GM19463 (cell line): ENCODE measurements at regions not wholly inside any gene's neighbourhood (a gene's known extent, or its start where the extent isn't known, plus 50 kb on each side); places are given as distances from the start of the nearest gene placed in this dataset.
"Not testable (repeated sequence)": the region's sequence is repeated elsewhere in the genome, so short reads cannot be mapped to it uniquely, and the experiment has no call there.

ENCODE experiments used
- ATAC-seq: cut with Tn5 transposase; IDR thresholded peaks from one replicate; pipeline ENCODE4 v1.9.1; 2021; ENCODE audit warnings: mild to moderate bottlenecking, moderate library complexity; ENCODE audit not compliant: unreplicated experiment

DNA sequence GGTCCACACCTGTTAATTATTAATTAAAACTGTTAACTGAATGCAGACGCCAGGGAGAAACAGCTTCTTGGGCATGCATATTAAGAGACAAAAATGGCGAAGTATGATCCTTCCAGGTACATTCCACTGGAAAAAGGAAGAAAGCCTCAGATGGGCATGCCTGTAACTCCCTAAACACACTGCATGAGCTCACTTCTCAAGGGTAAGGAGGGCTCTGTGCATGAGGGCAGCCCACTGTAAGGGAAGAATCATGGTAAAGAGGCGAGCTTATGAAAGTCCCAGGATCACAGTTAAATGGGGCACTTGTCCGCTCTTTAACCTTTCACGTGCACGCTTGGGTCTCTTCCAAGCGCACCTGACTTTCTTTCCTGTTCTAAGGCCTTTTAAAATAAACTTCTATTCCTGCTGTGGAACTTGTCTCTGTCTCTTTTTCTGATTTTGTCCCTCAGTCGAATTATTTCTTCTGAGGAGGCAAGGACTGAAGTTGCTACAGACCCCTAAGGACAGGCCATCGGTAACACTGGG lies 321.7 kb downstream of the PPP1R2C start:
- ATAC-seq, result no peak

DNA sequence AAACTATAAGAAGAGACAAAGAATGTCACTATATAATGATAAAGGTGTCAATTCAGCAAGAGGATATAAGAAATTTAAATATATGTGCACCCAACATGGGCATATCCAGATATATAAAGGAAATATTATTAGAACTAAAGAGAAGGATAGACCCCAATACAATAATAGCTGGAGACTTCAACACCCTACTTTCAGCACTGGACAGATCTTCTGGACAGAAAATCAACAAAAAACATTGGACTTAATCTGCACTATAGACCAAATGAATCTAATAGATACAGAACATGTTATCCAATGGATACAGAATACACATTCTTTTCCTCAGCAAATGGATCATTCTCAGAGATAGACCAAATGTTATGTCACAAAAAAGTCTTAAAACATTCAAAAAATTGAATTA lies 327.7 kb downstream of the PPP1R2C start:
- no peak for ATAC-seq

DNA sequence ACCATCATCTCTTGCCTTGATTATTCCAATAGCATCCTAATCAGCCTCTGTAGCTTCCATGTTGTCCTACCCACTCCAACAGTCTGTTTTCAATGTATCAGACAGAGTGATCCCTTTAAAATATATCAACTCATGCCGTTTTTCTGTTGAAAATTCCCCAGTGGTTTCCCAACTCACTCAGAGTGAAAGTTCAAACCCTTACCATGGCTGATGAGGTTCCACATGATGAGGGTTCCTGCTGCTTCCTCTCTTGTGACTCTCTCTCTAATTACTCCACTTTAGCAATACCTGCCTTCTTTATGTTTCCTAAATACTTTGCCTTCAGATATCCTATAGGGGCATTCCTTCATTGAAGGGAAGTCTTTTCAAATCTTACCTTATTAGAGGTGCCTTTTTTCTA lies 334.7 kb downstream of the PPP1R2C start:
- no peak for ATAC-seq

DNA sequence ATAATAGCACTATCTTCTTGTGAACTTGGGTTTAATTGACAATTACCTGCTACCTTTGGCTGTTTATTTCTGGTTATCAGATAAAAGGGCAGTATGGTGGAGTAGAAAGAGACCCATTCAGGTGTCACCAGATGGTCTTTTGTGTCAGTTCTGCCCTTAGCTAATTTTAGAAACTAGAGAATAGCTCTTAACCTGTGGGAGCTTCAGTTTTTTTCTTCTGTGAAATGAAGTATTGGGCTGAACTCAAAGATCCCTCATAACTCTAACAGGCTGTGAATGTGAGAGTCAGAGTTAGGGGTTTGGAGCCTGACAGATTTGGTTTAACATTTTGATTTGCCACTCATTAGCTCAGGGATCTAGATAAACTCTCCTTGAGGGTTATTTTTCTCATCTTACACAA lies 335.2 kb downstream of the PPP1R2C start:
- peak; percentile 49 for ATAC-seq

DNA sequence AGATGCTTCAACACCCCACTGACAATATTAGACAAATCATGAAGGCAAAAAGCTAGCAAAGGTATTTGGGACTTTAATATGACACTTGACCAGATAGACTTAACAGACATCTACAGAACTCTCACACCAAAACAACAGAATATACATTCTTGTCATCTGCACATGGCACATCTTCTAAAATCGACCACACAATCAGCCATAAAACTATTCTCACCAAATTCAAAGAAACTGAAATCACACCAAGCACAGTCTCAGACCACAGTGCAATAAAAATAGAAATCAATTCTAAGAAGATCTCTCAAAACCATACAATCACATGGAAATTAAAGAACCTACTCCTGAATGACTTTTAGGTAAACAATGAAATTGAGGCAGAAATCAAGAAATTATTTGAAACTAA lies 340.8 kb downstream of the PPP1R2C start:
- no peak for ATAC-seq

DNA sequence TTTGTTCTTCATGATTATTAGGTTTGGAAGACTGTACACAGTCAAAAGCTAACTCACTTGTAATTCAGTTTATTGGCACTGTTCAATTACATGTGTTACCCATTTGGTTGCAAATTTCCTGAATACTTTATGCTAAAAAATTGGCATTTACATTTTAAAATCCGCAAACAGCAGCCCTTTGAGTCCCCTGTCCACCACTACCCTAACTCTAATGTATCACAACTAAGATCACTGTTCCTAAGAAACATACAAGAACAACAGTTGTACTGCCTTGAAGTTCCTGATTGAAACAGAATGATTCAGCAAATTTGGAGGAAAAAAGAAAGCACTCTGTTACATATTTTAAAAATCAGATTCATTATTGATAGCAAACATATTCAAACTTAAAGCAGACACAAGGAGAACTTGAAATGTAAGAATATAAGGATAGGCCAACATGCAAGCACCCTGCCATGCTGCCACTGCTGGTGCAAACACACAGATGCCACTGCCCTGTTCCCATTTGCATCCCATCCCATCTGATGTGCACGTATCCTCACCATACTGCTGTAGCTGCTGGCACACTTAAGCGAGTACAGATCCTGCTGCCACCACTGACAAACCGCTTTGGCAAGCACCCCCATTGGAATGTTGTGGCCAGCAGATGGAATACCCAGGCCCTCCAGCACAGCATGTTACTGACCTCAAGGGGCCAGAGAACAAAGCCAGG lies 343.4 kb downstream of the PPP1R2C start:
- ATAC-seq, result no peak

DNA sequence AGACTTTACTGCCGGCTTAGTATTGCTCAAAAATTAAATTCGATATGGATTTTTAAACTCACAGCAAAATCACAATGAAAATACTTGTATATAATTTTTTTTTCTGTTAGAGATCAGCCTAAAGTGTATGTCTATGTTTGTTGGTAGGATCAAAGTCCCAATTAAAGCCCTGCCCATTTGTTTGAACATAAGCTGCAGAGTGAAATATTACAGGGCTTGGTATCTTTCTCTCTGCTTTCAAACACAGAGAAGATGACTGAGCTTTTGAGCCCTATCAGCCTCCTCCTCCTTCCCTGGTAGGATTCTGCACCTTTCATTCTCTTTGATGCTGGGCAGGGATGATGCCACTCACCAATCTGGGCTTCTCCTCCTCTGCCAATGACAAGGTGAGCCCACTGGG lies 345.4 kb downstream of the PPP1R2C start:
- no peak for ATAC-seq

DNA sequence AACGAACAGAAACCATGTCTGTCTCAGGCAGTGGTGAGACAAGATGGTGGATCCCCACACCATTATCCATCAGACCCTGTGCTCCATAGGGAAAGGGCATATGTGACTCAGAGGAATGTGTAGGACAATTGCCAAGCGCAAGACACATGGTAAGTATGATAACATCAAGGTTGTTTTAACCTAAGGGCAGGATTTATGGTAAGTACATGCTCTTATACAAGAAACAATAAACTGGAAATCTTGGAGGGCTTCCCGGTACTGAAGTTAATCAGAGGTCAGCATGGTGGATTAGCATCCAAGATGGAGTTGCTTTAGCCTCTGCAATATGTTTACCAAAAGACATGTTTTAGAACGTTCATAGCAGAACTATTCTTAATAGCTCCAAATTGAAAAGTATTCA lies 355.0 kb downstream of the PPP1R2C start:
- ATAC-seq, result no peak

DNA sequence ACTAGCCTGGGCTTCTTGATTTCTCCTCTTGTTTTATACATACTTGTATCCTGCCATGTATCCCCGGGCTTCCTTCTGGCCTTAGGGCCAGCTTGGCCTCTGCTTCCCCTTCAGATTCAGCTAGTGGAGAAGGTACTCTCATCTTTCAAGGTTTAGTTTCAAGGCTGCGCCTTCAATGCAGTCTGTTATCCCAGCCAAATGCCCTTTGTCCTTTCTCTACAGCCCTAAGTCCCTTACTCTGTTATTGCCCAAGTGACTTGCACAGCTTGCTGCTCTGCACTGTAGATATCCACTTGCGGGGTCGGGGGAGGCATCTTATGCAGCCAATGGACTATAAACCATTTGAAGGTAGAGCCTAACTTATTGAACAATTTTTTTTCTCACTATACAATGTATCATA lies 357.5 kb downstream of the PPP1R2C start:
- ATAC-seq, result no peak

DNA sequence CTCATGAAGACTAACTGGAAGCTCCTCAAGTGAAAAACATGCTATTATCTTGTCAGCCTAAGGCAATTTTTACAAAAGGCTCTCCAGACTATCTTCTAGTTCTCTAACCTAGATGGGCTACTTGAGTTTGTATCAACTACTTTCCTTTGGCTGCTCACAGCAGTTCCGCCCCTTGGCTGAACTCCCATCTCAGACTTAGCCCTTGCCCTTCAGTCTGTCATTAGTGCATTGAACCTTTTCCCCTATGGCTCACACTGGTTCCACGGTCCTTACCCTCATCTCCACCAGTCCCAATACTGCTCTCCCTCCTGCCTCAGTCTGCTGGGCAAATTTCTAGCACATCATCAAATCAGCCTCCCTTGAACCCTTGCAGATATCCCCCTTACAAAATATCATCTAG lies 362.3 kb downstream of the PPP1R2C start:
- ATAC-seq, result no peak

DNA sequence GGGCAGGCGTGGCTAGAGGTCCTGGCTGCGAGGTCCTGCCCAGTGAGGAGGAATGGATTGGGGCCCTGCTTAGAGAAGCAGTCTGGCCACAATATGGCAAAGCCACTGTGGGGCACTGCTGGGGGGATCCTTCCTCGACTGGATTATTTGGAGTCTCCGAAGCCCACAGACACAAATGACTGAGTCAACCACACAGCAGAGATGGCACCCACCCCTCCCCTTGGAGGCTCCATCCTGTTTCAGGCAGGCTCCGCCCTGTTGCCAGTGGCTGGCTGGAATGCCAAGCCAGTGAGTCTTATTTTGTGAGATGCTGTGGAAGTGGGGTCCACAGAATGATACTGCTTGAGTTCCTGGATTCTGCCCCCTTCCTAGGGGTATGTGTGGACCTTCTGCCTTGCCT lies 363.9 kb downstream of the PPP1R2C start:
- no peak for ATAC-seq

DNA sequence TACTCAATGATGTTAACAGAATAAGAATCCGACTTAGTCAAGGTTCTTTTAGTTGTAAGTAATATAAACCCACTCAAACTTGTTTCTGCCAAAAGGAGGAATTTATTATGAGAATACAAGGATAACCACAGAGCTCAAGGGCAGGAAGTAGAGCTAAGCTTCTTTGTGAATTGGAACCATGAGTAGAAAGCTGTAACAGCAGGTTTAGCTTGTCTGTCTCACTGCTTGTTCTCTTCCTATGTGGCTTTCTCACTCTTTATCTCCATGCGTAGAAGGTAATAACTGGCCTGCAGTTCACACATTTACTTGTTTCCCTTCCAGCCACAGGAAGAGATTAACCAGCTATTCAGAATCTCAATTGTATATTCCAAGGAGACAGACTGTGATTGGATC lies 378.3 kb downstream of the PPP1R2C start:
- ATAC-seq, result no peak

DNA sequence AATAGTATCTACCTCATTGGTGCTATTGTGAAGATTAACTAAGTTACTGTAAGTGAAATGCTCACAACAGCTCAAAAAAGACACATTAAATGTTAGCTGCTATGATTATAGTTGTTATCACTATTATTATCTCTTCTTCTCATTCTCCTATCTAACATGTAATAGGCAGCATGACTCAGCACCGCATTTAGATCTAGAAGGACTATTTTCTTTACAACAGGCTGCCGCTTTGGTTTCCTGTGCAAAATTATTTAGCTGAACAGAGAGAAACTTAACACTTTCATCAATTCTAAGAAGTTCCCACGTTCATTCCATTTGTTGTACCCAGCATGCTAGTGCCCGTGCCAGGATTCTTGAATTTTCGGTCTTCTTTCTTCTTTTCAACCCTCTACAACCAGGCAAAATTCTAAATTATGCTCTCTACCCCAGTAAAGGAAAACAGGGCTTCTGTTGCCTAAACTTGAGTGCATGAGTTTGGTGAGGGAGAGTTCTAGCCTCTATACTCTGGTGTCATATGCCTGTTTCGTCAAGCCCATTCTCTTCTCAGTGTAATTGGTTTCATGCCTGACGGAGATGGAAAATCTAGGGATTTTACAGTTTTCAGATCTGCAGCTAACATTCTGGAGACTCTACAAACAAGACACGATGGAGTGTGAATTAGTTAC lies 378.9 kb downstream of the PPP1R2C start:
- ATAC-seq, result no peak

DNA sequence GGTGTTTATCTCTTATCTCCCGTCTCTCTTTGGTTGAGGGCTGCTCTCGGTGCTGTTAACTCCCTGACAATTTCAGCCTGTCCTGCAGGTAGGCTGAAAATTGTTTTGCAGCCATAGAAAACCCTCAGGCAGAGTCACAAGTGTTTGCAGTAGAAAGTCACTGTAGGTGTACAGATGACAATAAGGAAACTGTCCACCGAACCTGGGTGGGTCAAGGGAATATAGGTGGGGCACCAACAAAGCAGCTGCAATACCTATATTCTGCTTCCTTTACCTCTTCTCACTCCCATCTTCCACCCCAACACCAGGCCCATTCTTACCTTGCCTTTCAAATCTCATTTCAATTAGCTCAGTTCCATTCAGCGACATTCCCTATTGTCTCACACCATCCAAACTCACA lies 381.8 kb downstream of the PPP1R2C start:
- ATAC-seq, result no peak

DNA sequence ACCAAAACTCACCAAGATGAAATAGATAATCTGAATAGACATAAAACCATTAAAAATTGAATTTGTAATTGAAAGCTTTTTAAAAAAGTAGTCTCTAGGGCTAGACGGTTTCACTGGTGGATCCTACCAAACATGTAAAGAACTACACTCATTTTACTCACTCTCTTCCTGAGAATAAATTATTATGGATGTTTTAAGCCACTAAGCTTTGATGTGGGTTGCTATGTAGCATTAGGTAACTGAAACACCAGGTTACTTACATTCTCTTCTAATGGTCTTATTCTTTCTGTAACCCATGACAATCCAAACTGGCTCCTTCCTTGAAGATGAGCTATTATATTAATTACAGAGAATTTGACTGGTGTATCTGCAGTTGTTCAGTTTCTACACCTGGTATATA lies 385.1 kb downstream of the PPP1R2C start:
- no peak for ATAC-seq

DNA sequence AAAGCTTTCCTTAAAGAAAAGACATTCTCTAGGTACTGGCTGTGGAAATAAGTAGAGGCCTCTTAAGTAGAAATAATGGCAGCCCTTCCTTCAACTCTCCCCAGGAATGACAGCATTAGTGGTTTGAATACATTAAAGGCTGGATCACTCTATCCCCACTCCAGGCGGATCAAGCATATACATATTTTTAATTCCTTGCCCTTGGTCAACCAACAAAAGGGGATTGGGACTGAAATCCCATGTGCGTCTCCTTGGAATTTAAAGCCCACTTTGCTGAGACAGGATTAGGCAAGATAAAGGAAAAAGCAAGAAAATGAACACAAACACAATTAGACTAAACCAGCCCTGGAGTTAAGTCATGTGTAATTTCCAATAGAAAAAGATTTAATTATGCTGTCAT lies 391.3 kb downstream of the PPP1R2C start:
- ATAC-seq, result no peak

DNA sequence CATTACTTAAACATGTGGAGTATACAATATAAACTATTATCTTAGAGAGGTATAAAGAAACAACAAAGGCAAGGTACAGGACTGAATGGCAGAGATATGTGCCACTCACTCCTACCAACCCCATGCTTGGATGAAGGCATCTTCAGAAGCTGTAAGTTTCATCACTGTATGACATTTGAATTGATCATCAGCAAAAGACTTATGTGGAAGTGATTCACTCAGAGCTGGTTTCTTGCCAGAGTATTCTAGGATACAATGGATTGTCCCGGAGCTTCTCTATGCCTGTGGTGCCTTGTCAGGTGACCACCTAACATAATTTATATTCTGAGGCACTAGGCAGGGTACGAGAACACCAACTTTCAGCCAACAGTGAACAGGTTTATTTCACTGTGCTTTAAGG lies 392.2 kb downstream of the PPP1R2C start:
- ATAC-seq, result no peak

DNA sequence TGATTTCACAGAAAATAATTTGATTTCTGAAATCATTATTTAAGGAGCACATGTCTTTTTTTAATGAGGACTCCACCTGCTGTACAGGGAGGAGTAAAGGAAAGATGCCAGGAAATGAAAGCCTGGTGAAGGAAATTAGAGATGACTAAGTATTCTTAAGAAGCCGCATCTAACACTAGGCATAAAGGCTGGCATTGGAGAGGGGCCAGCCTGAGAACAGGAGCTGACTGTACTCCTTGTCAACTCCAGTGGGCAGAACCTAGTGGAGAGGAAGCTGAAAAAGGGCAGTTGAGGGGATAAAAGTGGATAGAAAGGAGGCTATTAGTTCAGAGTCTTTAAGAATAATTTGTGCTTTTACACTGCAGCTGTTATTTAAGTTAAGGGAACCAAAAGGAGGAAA lies 393.0 kb downstream of the PPP1R2C start:
- ATAC-seq, result no peak

DNA sequence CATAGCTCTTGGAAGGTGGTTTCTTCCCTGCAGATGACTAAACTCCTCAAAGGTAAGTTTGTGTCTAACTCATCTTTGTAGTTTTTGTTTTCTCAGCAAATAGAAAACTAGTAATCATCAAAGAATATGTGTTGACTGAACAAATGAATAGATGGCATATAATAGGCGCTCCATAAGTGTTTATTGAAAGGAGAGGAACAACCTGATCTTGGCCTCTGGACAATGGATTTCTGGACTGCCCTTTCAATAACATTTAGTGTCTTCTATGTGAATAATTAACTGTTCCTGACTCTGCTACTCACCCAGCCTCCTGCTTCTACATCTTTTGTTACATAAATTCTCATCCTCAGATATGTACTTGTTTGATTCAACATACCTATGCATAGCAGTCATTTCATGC lies 399.1 kb downstream of the PPP1R2C start:
- no peak for ATAC-seq

DNA sequence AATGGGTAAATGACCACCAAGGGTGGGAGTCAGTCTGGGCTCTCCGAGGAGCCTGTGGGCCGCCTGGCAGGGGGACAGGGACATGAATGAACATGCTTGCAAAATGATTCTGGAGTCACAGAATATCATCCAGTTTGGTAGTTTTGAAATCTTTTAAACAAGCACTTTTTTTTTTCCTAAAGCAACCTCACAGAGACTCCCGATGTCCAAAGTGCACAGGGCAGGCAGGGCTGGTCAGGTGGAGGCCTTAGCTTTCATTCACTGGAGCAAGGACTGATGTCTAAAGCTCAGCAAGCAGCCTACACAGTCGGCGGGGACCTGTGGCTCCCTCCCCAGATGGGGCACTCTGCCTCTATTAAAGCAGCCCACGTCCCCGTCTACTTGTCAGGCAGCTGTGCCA lies 402.9 kb downstream of the PPP1R2C start:
- ATAC-seq, result no peak

DNA sequence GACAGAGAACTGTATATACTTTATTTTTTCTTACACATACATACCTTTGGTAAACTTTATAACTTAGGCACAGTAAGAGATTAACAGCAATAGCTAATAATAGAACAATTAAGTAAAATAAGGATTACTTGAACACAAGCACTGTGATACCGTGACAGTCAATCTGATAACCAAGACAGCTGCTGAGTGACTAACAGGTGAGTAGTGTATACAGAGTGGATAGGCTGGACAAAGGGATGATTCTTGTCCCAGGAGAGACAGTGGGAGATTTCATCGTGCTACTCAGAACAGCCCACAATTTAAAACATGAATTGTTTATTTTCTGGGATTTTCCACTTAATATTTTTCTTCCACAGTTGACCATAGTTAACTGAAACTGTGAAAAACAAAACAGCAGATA lies 411.8 kb downstream of the PPP1R2C start:
- no peak for ATAC-seq

DNA sequence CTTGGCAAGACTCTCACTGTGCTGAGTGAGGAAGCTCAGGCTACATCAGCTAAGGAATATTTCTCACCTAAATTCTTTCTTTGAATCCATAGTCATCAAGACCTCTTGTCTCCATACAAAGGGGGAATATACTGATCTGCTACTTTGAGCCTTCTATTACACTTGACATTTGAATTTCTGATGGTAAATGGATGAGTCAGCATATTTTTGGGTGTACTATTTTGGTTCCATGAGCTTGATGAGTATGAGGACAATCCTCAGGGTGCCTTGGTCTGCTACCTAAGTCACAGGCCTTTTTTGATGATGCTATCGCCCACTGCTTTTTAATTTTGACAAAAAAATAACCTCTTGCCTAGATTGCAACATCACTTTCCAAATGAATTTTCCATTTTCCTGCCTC lies 415.7 kb downstream of the PPP1R2C start:
- no peak for ATAC-seq

DNA sequence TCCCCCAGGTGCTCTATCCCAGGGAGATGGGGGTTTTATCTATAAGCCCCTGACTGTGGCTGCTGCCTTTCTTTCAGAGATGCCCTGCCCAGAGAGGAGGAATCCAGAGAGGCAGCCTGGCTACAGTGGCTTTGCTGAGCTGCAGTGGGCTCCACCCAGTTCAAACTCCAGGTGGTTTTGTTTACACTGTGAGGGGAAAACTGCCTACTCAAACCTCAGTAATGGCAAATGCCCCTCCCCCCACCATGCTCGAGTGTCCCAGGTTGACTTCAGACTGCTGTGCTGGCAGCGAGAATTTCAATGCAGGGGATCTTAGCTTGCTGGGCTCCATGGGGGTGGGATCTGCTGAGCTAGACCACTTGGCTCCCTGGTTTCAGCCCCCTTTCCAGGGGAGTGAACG lies 419.6 kb upstream of the CASK start:
- ATAC-seq, result not testable (repeated sequence)
